HT1080 (cell line): ENCODE measurements at regions not wholly inside any gene's neighbourhood (a gene's known extent, or its start where the extent isn't known, plus 50 kb on each side); places are given as distances from the start of the nearest gene placed in this dataset.
"Not testable (repeated sequence)": the region's sequence is repeated elsewhere in the genome, so short reads cannot be mapped to it uniquely, and the experiment has no call there.

Source experiments
- DNase-seq: peaks from one replicate; pipeline ENCODE4 v3.0.0-alpha.2; 2015; ENCODE audit warnings: low read depth

DNA sequence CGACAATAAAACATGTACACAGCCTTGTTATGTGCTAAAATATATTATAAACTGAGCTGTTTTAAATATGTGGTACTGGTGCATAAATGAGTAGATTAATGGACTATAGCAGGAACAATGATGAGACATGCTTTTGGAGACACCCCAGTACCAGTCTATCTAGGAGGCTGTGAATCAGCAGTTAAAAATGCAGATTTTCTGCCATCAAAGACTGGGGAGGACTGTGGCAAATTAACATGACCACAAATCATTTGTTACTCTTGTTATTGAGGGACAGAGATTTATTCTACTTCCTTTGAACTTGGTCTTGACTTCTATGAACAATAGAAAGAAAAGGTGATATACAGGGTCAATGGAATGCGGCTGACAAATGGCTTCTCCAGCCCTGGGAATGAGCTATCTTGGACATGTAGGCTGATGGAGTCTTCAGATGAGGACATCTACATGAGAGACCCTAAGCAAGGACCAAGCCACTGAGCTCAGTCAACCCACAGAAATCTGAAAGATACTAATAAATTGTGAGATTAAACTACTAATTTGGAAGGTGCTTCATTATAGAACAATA, 551.7 kb upstream of the GJE1 start:
- peak; percentile 50 for DNase-seq

- DNase-seq = no peak
These were observed 552.6 kb upstream of the GJE1 start for GRCh38 chr6:141580131-141580530.

DNA sequence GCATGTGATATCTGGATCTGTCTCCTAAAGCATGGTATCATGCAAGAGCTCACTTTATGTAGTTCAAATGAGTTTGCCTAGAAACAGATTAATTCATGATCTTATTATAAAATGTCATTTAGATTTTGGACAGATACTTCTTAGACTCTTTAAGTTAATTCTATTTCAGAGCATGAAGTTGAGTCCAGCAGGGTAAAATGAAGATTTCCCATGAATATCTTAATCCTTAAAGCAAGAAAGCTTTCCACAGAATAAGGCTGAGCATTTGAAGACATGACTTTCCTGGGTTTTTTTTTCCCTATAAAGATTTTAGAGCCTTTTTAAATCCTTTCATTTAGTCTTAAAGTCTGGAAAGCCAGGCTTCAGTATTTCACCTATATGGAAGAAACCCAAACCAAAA, 556.0 kb upstream of the GJE1 start:
- DNase-seq = no peak

GRCh38 chr6:141562851-141563763, 569.6 kb upstream of the GJE1 start:
- DNase-seq = peak; percentile 81

GRCh38 chr6:141562186-141562811, 570.4 kb upstream of the GJE1 start:
- no peak for DNase-seq

GRCh38 chr6:141561154-141561553, 571.6 kb upstream of the GJE1 start:
- no peak for DNase-seq

- peak; percentile 77 for DNase-seq
These were observed 580.3 kb upstream of the GJE1 start for GRCh38 chr6:141552463-141552862.

DNA sequence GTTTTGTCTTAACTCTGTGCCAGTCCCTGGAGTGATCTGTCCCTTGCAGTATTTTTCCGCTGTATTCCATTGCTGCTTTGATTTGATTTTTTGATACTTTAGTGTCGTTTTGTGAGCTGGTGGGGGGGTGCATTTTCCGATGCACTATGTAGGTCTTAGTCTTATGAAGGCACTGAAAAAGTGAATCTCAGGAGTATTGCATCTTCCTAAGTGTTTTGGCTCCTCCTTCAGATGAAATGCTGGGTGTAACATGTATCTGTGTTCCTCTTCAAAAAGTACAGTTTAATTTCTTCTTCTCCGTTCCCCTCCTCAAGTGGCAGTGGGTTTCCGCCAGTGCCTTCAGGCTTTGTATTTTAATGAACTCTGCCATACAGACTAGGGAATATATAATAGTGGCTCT, 580.7 kb upstream of the GJE1 start:
- DNase-seq = no peak

DNA sequence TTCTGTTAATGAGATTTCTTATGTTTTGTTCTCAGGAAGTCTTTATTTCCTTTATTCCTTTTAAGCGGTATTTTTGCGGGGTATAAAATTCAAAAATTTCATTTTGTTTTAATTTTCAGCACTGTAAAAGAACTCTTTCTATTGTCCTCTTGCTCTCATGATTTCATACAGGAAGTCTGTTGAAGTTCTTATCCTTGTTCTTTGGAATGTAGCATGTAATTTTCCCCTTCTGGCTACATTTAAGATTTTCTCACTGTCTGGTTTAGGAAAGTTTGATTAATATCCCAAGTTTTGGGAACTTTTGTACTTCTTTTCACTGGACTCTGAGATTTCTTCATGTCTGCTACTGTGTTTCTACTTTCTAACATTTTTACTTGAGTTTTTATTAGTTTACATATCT, 581.4 kb upstream of the GJE1 start:
- DNase-seq = no peak

DNA sequence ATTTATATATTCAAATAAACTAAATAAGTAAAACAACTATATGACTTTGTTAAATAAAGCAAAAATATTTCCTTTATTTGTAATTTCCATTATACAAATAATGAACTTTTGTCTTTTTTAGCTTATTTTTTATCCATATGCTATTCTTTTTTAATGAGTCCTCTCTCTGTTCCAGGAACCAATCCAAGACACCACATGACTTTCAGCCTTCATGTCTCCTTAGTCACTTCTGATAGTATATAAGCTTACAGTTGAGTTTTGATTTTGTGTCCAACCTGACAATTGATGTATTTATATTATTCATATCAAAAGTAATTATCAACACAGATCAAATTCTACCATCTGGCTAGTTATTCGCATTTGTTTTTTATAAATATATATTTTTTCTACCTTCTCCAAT, 582.3 kb upstream of the GJE1 start:
- DNase-seq = no peak

DNA sequence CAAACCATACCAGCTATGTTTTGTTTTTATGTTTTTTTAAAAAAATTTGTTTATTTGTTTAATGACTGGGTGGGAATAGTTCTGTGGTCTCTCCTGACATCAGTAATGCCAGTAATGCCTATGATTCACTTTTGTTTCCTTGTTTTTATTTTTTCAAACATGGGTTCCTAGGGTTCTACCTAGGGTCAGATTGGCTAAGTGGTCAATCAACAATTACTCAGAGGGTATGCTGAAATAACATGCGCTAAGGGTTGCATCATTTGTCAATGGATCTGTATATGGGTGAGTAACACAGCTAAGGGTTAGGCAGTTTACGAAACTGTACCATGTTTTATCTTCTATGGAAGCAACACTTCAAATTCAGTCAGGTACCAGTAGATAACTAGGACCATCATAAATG, 583.8 kb upstream of the GJE1 start:
- DNase-seq = peak; percentile 14

DNA sequence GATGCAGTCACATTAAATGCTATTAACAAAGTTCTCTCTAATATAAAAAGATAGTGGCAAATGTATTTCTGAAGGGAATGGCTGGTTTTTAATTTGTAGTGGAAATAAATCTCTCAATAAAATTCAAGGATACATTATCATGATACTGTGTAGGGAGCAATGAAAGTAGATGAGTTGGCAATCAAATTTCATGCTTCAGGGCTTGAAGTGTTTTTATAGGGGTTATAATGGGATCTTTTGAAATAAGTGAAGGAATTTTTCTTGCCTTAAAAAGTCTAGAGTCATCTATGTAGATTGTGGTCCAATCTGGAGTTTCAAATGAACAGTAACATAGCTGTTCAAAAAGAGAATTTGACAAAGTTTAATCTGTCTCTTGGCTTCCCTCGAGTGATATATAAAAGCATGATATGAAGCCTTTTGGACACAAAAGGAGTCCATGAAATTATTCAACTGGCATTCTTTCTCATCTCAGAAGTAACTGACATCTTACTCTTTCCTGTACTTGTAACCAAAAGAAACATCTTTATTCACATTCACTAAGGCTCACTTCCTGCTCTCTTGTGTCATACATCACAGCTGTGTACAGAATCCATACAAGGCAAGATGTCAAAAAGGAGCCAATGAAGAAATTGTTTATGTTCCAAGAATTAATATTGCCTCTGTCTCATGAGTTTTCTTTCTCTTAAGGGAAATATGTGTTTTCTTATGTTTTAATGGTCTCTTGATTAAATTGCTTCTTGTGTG, 591.0 kb upstream of the GJE1 start:
- no peak for DNase-seq

- DNase-seq = no peak
These were observed 592.5 kb upstream of the GJE1 start for GRCh38 chr6:141540207-141540606.

- no peak for DNase-seq
These were observed 593.1 kb upstream of the GJE1 start for GRCh38 chr6:141539617-141540016.

DNA sequence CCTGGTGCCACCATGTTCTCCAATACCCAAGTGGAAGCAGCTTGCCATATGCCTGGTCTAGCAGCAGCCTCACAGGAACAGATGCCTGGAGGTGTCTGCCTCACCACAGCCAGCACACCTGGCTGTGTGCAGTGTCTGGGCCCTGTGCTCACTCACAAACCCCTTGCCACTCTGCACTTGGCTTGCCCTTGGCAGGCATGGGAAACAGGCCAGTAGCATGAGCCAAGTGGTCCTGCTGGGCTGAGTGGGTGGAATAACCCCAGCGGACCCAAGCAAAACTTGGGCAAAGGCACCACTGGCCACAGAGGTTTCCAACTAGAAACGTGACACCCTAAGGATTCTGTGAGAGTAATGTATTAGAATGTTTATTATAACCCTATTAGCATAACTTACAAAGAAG, 600.5 kb upstream of the GJE1 start:
- no peak for DNase-seq

GRCh38 chr6:141531040-141531439, 601.7 kb upstream of the GJE1 start:
- DNase-seq = no peak

DNA sequence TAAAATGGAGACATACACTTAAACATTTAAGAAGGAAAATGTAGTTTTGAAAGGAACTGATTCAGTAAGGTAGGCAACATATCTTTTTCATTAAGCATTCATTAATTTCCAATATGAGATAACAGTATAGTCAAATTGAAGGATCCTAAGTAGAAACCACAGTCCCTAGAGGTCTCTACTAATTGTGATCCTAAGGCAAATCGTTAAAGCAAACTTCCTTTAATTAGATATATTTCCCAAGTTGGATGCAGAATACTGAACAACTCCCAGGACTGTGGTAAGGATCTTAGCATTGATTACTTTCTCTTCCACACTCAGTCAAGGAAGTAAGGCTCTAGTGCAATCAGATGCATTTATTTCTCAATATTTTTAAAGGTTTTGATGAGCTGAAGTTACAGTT, 604.1 kb upstream of the GJE1 start:
- no peak for DNase-seq

- no peak for DNase-seq
These were observed 605.7 kb upstream of the GJE1 start for GRCh38 chr6:141526985-141527384.

DNA sequence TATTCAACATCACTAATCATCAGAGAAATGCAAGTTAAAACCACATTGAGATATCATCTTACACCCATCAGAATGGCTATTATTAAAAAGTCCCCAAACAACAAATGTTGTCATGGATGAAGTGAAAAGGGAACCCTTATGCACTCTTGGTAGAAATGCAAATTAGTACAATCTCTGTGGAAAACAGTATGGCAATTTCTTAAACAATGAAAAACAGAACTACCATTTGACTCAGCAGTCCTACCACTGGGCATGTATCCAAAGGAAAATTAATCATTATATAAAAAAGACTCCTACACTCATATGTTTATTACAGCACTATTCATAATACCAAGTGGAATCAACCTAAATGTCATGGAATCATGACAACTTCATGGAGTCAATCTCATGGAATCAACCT, 611.3 kb upstream of the GJE1 start:
- DNase-seq = no peak

DNA sequence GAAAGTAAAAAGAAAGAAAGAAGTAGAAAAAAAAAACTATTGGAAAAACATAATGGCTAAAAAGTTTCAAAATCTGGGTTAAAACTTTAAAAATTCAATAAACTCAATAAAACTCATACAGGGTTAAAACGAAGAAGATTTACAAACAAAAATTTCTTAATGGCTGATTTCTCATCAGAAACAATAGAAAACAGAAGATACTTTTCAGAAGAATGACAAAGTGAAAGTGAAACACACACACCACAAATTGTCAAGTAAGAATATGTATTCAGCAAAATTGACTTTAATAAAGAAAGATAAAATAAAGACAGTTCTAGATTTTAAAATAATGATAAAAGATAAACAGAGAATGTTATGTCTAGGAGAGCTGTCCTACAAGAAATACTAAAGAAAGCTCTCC, 618.9 kb upstream of the GJE1 start:
- DNase-seq = no peak

- DNase-seq = no peak
These were observed 621.9 kb upstream of the GJE1 start for GRCh38 chr6:141510803-141511202.

- not testable (repeated sequence) for DNase-seq
These were observed 626.7 kb upstream of the GJE1 start for GRCh38 chr6:141506062-141506461.
